Caco-2 (cell line): ENCODE measurements at regions not wholly inside any gene's neighbourhood (a gene's known extent, or its start where the extent isn't known, plus 50 kb on each side); places are given as distances from the start of the nearest gene placed in this dataset.

ENCODE experiments used
- BruUV-seq: library from RNA; stranded (reverse); fragments of 400-500 nt; replicated peaks from 2 replicates; lab custom pipeline; 2021; lab: Mats Ljungman, UMichigan
- CTCF ChIA-PET: fragments of 300-600 bp; sonication (Branson Sonifier 250); formaldehyde crosslinking; loops from one replicate; lab custom pipeline; 2022; ENCODE audit warnings: antibody characterized with exemption; lab: Charles Lee
- POLR2A ChIA-PET: fragments of 300-600 bp; sonication (Branson Sonifier 250); formaldehyde crosslinking; loops from one replicate; lab custom pipeline; 2022; ENCODE audit warnings: antibody characterized with exemption; lab: Charles Lee
- DNase-seq, 2 experiments: peaks; one replicate each; pipeline versions ENCODE4 v3.0.0 to v3.0.0-alpha.2; 2020 to 2022
- H3K27me3 ChIP-seq: replicated peaks from 2 replicates; pipeline ENCODE4 v1.6.0; 2011; ENCODE audit warnings: low read length; ENCODE audit not compliant: control insufficient read depth, insufficient read depth
- H3K36me3 ChIP-seq: 2 replicates; pipeline ENCODE4 v1.5.1; 2011; ENCODE audit warnings: low read length; ENCODE audit not compliant: control insufficient read depth, insufficient read depth
- H3K4me1 ChIP-seq: fragments of 250-450 bp; sonication (Bioruptor Pico); 2 replicates; pipeline ENCODE4 v1.5.1; 2020; ENCODE audit warnings: mild to moderate bottlenecking
- H3K4me3 ChIP-seq: 2 replicates; pipeline ENCODE4 v1.5.1; 2011; ENCODE audit warnings: low read depth, mild to moderate bottlenecking, control low read depth, low read length
- H3K9me3 ChIP-seq: fragments of 250-450 bp; sonication (Bioruptor Pico); 2 replicates; pipeline ENCODE4 v1.5.1; 2020; ENCODE audit warnings: mild to moderate bottlenecking, moderate library complexity
- H3K27ac Mint-ChIP-seq: one replicate; pipeline ENCODE4 v1.8.0; 2022; ENCODE audit warnings: mixed read lengths; ENCODE audit not compliant: unreplicated experiment
- H3K27me3 Mint-ChIP-seq: one replicate; pipeline ENCODE4 v1.8.0; 2022; ENCODE audit warnings: mixed read lengths; ENCODE audit not compliant: insufficient read depth, unreplicated experiment
- H3K36me3 Mint-ChIP-seq: one replicate; pipeline ENCODE4 v1.8.0; 2022; ENCODE audit warnings: mild to moderate bottlenecking, mixed read lengths; ENCODE audit not compliant: insufficient read depth, unreplicated experiment
- H3K4me1 Mint-ChIP-seq: one replicate; pipeline ENCODE4 v1.8.0; 2022; ENCODE audit warnings: low read depth, mixed read lengths; ENCODE audit not compliant: unreplicated experiment
- H3K4me3 Mint-ChIP-seq: one replicate; pipeline ENCODE4 v1.8.0; 2022; ENCODE audit warnings: mild to moderate bottlenecking, moderate library complexity, mixed read lengths; ENCODE audit not compliant: unreplicated experiment
- H3K9me3 Mint-ChIP-seq: one replicate; pipeline ENCODE4 v1.8.0; 2022; ENCODE audit warnings: mixed read lengths; ENCODE audit not compliant: unreplicated experiment
- CTCF ChIP-seq, 2 experiments: fragments of 200-600 bp in 1 of 2; IDR thresholded peaks; 1 replicate in 1 of 2; 2 replicates in 1 of 2; pipeline versions ENCODE4 v1.5.1 to v1.8.0; 2011 to 2022; ENCODE audit warnings: antibody characterized with exemption in 1 of 2, control low read depth in 1 of 2, inconsistent platforms in 1 of 2, low read depth in 1 of 2, low read length in 1 of 2, mild to moderate bottlenecking in 1 of 2, moderate library complexity in 1 of 2; ENCODE audit not compliant: insufficient read depth in 1 of 2, severe bottlenecking in 1 of 2, unreplicated experiment in 1 of 2
- intact Hi-C: fragments of 100-400 bp; cut with micrococcal nuclease; formaldehyde crosslinking; loops from one replicate; pipeline ENCODE4 v1.10.0; 2022; ENCODE audit not compliant: unreplicated experiment

GRCh38 chr15:88403351-88403791 lies 63.8 kb downstream of the MRPL46 start:
- no peak for TF ChIP-seq CTCF (IDR thresholded peaks at IDR 0.05; ENCODE audit: insufficient read depth in 1 of 2, low read depth in 1 of 2, low read length in 1 of 2, severe bottlenecking in 1 of 2, unreplicated experiment in 1 of 2)
- Mint-ChIP-seq H3K27ac (no peak overlapping the region), H3K36me3 (no peaks in the 10 kb centered on the region), H3K9me3 (no peaks in the 10 kb centered on the region), H3K27me3 (peaks cover 11% of the 10 kb centered on the region), H3K4me3 (no peak overlapping the region), H3K4me1 (no peaks in the 10 kb centered on the region)
- no peak for DNase-seq
- Histone ChIP-seq H3K27me3 (no peaks in the 10 kb centered on the region), H3K4me1 (no peaks in the 10 kb centered on the region), H3K36me3 (no peaks in the 10 kb centered on the region), H3K9me3 (no peaks in the 10 kb centered on the region), H3K4me3 (no peak overlapping the region)
- no TSS peak for BruUV-seq
- CTCF ChIA-PET = no interaction called here
- POLR2A ChIA-PET = no interaction called here
- intact Hi-C loops = no loop called here

GRCh38 chr15:88401996-88402656 lies 65.1 kb downstream of the MRPL46 start:
- H3K9me3 ChIP-seq = no peaks in the 10 kb centered on the region
- intact Hi-C loops = no loop called here
- no peaks in the 10 kb centered on the region for H3K4me1 Mint-ChIP-seq
- no peak overlapping the region for H3K27ac Mint-ChIP-seq
- H3K4me3 Mint-ChIP-seq = no peak overlapping the region
- ChIA-PET CTCF (interaction anchor here (0.6 kb wide), 1 partner anchor 846 kb away, joined by 3 read pairs; no protein-coding TSS in a partner anchor), POLR2A (no interaction called here)
- H3K4me3 ChIP-seq = no peak overlapping the region
- BruUV-seq = no TSS peak
- H3K36me3 Mint-ChIP-seq = no peaks in the 10 kb centered on the region
- no peaks in the 10 kb centered on the region for H3K4me1 ChIP-seq
- no peak for TF ChIP-seq CTCF (IDR thresholded peaks at IDR 0.05; ENCODE audit: insufficient read depth in 1 of 2, low read depth in 1 of 2, low read length in 1 of 2, severe bottlenecking in 1 of 2, unreplicated experiment in 1 of 2)
- H3K27me3 Mint-ChIP-seq = peaks cover 5% of the 10 kb centered on the region
- no peak for DNase-seq
- H3K9me3 Mint-ChIP-seq = no peaks in the 10 kb centered on the region
- H3K36me3 ChIP-seq = no peaks in the 10 kb centered on the region
- no peaks in the 10 kb centered on the region for H3K27me3 ChIP-seq

GRCh38 chr15:88401251-88401995 lies 65.8 kb downstream of the MRPL46 start:
- Histone ChIP-seq H3K4me3 (no peak overlapping the region), H3K36me3 (no peaks in the 10 kb centered on the region), H3K4me1 (peaks cover 6% of the 10 kb centered on the region), H3K9me3 (no peaks in the 10 kb centered on the region), H3K27me3 (no peaks in the 10 kb centered on the region)
- BruUV-seq = no TSS peak
- Mint-ChIP-seq H3K27ac (no peak overlapping the region), H3K36me3 (no peaks in the 10 kb centered on the region), H3K9me3 (no peaks in the 10 kb centered on the region), H3K4me1 (peaks cover 2% of the 10 kb centered on the region), H3K27me3 (peaks cover 5% of the 10 kb centered on the region), H3K4me3 (no peak overlapping the region)
- intact Hi-C loops = no loop called here
- CTCF ChIA-PET = interaction anchor here (0.6 kb wide), 2 partner anchors 31 to 845 kb away, joined by 3 read pairs; no protein-coding TSS in a partner anchor
- no peak for TF ChIP-seq CTCF (IDR thresholded peaks at IDR 0.05; ENCODE audit: insufficient read depth in 1 of 2, low read depth in 1 of 2, low read length in 1 of 2, severe bottlenecking in 1 of 2, unreplicated experiment in 1 of 2)
- POLR2A ChIA-PET = no interaction called here
- DNase-seq = no peak
